Caki2 (cell line): ENCODE measurements at regions not wholly inside any gene's neighbourhood (a gene's known extent, or its start where the extent isn't known, plus 50 kb on each side); places are given as distances from the start of the nearest gene placed in this dataset.
"Not testable (repeated sequence)": the region's sequence is repeated elsewhere in the genome, so short reads cannot be mapped to it uniquely, and the experiment has no call there.

ENCODE experiments used
- DNase-seq: peaks from one replicate; pipeline ENCODE4 v3.0.0-alpha.2; 2015; ENCODE audit warnings: low read depth
- in situ Hi-C: cut with HindIII; loops from 2 replicates; pipeline ENCODE4 v1.10.0; 2016; ENCODE audit warnings: low sequenced_read_pairs, low pct_unique_long_range_greater_than_20kb, mixed read lengths

DNA sequence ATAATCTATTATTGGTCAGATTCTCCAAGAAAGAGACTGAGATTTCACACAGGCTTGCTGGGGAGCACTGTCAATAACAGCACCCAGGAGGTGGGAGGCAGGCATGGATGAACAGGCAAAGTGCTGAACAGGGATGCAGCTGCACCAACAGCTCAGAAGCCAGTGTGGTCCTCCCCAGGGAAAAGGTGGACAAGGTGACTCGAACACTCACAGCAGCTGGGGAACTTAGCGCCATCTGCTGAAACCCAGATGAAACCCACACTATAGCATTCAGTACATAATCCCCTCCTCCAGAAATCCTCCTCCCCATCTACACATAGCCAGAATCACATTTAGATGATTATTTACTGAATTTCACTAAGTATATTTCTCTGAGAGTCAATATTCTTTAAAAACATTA lies 255.2 kb upstream of the WSB1 start:
- no peak for DNase-seq
- in situ Hi-C loops: no loop called here

DNA sequence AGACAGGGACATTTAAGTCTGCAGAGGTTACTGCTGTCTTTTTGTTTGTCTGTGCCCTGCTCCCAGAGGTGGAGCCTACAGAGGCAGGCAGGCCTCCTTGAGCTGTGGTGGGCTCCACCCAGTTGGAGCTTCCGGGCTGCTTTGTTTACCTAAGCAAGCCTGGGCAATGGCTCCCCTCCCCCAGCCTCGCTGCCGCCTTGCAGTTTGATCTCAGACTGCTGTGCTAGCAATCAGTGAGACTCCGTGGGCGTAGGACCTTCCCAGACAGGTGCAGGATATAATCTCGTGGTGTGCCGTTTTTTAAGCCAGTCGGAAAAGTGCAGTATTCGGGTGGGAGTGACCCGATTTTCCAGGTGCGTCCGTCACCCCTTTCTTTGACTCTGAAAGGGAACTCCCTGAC lies 248.9 kb upstream of the WSB1 start:
- DNase-seq, in situ Hi-C loops: not testable (repeated sequence)

DNA sequence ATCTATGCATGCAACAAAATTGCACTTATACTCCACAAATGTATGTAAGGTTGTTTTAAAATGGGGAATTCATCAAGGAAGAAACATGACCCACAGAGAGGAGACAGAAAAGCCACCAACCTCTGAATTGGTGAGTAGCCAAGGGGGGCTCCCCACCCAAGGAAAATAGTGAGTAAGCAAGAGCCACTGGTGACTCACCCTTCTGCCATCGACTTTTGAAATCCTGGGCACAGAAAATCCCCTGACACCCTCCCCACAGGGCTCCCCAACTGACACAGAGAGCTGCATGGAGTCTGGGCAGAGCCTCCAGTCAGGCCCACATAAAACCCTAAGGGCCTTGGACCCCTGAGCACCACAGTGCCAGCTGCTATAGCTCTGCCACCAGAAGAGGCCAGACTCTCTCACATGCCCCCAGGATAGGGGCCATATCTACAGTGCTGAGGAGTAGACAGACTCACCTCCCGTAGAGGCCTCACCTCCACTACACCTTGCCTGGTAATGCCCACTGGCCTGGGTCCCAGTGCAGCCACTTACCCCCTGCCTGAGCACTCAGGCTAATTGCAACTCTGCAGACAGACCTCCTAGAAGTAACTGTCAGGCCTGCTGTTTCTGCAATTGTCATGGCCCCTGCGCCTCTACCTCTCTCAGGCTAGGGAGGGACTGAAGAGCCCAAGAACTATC lies 244.7 kb upstream of the WSB1 start:
- DNase-seq: peak; percentile 19
- in situ Hi-C loops: no loop called here

DNA sequence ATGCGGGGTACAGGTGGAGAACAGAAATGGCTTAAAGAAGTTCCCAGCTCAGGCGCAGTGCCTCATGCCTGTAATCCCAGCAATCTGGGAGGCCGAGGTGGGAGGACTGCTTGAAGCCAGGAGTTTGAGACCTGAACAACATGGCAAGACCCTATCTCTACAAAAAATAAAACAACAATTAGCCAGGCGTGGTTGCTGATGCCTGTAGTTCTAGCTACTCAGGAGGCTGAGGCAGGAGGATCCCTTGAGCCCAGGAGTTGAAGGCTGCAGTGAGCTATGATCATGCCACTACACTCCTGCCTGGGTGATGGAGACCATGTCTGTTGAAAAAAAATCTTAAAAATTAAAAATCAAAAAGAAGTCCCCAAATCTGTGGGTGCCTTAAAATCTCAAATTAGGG lies 228.3 kb upstream of the WSB1 start:
- no peak for DNase-seq

DNA sequence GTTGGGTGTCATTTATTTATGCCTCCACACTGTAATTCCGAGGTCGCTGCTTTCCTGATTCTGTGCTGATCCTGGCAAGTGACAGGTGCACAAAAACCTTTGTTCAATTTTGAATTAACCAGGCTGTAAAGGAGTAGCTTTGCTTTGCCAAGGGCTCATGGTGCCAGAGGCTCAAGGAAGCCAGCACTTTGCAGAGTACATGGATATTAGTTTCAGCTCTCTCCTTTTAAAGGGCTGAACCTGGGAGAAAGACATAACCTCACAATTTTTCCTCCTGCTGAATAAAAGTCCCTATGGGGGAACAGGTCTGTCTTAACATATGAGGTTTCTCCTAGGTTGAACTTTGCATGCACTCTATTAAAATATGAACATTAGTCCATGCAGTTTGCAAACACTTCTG lies 227.6 kb upstream of the WSB1 start:
- in situ Hi-C loops: no loop called here
- no peak for DNase-seq

More for the DNA sequence above, 228.3 kb upstream of the WSB1 start:
- in situ Hi-C loops: no loop called here

DNA sequence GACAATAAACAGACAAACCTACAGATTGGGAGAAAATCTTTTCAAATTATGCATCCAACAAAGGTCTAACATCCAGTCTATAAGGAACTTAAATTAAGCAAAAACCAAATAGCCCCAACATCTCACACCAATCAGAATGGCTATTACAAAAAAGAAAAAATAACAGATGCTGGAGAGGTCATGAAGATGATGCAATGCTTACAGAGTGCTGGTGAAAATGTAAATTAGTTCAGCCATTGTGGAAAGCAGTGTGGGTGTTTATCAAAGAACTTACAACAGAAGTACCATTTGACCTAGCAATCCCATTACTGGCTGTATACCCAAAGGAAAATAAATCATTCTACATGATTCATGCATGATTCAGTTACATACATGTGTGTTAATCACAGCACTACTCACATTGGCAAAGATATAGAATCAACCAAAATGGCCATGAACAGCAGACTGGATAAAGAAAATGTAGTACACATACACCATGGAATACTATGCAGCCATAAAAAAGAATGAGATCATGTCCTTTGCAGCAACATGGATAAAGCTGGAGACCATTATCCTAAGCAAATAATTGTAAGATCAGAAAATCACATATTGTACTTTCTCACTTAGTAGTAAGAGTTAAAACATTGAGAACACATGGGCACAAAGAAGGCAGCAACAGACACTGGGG lies 223.9 kb upstream of the WSB1 start:
- in situ Hi-C loops: no loop called here

DNA sequence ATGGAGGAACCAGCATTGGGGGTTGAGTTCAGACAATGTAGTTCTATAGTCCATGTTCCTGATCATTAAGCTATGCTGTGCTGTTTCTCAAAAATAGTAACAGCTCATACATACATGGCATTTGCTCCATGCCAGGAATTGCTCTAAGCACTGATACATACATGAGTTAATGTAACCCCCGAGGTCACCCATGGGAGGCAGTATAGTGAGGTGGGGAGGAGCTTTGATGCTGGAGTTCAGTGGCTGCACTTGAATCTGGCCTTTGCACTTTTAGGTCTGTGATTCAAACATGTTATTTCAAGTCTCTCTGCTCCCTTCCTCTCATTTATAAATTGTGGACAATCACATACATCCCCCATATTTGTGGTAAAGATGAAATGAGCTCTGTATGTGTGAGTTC lies 223.1 kb upstream of the WSB1 start:
- in situ Hi-C loops: no loop called here
- no peak for DNase-seq

More for the DNA sequence above, 223.9 kb upstream of the WSB1 start:
- DNase-seq: no peak

DNA sequence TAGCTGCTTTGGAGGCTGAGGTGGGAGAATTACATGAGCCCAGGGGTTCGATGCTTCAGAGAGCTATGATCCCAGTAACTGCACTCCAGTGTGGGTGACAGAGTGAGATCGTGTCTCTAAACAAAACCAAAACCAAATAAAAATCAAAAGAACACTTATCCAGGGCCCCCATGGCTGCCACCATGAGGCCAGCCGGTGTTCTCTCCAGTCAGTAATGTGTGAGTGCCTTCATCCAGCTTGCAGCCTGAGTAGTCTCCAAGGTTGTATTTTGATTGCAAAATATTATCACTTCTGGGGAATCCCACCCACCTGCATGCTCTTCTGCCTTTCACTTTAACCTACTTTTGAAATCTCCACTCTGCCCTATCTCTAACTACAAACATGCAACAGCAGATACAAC lies 221.0 kb upstream of the WSB1 start:
- in situ Hi-C loops: no loop called here
- DNase-seq: no peak

DNA sequence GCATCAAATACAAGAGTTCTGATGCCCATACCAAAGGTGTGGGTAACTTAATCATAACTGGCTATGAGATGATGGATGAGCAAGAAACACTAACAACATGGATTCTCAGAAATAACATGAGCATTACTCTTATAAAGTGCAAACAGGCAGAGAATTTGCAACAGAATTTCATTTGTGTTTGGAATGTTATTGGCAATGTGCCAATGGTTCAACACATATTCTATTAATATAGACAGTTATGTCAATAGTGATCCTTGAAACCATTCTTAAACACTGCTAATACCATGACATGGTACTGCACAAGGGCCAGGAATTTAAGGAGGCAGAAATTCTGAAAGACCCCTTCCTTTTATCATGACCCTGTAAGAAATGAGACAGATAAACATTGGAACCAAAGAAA lies 217.1 kb upstream of the WSB1 start:
- in situ Hi-C loops: no loop called here

DNA sequence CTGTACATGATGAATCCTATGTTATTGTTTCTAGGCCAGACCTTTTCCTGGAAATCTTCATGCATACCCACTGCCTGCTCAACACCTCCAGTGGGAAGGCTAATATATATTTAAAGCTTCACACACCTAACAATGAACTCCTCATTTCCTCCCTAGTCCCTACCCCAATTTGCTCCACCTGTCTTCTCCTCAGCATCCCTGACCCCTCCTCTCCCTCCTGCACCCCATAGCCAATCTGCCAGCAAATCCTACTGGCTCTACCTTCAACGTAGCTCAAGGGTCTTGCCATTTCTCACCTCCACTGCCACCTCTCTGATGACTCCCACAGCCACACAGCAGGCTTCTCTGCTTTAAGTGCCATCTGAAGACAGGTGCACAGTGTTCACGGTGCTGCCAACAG lies 215.6 kb upstream of the WSB1 start:
- DNase-seq: no peak
- in situ Hi-C loops: no loop called here

More for the DNA sequence above, 217.1 kb upstream of the WSB1 start:
- no peak for DNase-seq

DNA sequence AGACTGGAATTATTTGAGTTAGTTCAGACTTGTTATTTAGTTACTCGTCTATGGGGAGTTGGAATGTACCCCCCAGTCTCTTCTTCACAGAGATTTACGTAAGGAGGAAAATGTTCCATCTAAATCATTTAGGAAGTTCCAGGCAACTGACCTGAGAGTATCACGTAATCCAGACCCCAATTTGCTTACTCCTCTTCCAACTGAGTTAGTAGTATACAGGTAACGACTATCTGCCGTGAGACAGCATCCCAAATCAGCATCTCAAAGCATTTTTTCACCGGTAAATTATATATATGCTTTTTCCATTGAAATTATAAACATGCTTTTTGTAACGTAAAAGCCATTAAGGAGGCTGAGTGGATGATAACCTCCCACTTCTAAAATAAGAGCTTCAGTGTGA lies 214.3 kb upstream of the WSB1 start:
- DNase-seq: no peak
- in situ Hi-C loops: no loop called here

DNA sequence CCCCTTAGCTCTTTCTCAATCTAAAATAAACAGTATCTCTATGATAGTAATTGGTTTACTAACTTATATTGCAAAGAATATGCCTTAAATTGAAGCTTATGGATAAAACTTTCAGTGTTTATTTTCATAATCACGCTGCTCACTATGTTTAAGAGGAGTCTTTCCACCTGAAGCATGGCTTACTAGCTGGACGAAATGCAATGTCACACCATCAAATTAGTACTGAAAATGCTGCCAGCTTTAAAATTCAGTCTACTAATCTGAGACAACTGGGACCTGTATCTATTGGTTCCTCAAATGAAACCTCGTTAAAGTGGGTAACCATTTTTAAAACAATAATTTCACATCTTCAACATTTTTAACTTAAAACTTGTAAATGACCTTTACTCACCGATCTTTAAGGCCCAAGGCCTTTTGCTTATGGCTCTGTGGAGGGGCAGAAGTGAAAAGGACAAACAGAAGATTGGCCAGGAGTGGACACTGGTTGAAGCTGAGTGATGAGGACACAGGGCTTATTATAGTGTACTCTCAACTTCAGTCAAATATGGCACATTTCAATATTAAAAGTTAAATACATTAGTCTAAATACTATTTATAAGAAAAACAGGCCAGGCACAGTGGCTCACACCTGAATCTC lies 212.8 kb upstream of the WSB1 start:
- in situ Hi-C loops: no loop called here
- DNase-seq: no peak

DNA sequence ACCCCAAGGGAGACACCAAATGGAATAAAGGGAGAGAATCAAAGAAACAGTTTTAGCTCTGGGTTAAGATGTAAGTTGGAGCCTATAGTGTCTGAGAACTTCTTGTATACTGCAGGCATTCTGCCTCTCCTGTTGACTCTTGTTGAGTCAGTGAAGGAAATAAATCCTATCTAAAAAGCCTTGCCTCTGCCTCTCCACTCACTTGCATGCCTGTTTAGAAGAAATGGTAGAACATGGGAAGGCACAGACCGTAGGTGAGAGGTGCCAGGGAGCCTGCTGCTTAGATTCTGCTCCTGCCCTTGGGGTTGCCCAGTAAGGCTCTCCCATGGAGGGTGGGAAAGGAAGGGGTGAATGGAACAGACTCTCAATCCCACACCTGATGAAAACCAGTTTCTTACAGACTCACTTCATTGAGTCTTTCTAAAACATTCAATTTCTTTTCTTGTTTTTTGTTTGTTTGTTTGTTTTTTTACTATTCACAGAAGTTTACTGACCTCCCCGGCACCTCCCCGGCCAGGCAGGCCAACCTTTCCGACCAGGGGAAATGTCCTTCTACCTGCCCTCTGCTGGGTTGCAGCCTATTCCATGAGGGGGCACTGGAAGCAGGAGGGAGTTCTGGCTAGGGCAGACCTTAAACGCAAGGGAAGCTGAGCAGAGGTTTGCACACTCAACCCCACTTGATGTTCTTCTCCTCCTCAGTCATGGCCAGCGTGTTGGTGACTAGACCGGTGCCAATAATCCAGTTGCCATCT lies 211.7 kb upstream of the WSB1 start:
- in situ Hi-C loops: no loop called here
- DNase-seq: no peak

DNA sequence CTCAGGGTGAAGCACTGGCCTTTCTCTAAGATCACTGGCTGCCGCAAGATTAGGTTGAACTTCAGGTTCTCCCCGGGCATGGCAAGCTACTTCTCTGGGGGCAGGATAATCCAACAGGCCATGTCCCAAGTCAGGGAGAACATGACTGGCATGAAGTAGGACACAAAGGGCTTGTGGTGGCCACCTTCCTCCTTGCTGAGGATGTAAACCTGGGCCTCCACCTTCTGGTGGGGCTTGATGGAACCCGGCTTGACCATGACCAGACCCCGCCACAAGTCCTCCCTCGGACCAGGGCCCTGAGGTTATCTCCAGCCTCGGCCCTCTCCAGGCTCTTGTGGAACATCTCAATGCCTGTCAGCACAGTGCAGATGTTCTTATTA lies 211.1 kb upstream of the WSB1 start:
- DNase-seq: no peak
- in situ Hi-C loops: no loop called here

DNA sequence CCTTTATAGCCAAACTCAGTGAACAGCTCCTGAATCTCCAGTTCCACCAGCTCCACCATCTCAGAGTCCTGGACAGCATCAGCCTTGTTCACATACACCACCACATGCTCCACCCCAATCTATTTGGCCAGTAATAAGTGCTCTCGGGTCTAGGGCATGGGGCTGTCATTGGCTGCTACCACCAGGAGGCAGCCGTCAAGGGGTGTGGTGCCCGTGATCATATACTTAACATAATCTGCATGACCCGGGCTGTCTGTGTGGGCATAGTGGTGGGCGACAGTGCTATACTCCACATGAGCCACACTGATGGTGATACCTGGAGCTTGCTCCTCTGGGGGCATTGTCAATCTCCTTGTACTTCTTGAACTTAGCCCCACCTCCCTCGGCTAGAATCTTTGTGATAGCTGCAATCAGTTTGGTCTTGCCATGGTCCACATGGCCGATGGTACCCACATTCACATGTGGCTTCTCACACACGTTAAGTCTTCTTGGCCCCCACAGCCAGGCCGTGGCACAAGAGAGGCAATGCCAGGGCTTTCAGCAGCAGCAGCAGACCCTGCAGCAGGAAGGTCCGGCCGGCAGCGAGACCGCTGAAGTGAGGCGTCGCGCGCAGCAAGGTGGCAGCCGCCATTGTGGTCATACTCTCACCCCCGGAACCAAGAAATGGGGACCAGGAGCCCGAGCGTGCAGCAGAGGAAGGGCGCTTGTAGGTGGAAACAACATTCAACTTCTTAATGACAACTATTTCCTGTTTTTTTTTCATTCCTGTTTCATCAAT lies 210.3 kb upstream of the WSB1 start:
- in situ Hi-C loops: no loop called here

DNA sequence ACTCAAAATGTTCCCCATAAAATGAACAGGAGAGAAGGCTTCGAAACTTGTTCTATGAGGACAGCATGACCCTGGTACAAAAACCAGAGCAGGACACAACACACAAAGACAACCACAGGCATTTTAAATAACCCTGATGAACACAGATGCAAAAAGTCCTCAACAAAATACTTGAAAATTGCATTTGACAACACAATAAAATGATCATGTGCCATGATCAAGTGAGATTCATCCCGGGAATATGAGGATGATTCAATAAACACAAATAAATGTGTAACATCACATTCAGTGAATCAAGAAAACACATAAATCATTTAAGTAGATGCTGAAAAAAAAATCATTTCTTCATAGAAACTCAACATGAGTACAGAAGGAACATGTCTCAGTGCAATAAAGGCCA lies 208.4 kb upstream of the WSB1 start:
- in situ Hi-C loops: no loop called here
- no peak for DNase-seq

More for the DNA sequence above, 210.3 kb upstream of the WSB1 start:
- DNase-seq: no peak

DNA sequence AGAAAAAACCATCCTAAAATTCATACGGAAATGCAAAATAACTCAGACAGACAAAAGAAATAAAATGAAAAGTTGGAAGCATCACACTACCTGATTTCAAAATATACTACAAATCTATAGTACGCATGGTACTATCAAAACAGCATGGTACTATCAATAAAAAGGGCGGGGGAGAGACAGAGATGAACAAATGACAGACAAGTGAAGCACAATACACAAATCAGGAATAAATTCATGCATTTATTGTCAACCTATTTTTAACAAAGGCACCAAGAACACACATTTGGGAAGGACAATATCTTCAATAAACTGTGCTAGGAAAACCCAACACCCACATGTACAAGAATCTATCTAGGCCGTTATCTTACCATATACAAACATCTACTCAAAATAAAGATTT lies 207.4 kb upstream of the WSB1 start:
- in situ Hi-C loops: no loop called here
- DNase-seq: no peak

DNA sequence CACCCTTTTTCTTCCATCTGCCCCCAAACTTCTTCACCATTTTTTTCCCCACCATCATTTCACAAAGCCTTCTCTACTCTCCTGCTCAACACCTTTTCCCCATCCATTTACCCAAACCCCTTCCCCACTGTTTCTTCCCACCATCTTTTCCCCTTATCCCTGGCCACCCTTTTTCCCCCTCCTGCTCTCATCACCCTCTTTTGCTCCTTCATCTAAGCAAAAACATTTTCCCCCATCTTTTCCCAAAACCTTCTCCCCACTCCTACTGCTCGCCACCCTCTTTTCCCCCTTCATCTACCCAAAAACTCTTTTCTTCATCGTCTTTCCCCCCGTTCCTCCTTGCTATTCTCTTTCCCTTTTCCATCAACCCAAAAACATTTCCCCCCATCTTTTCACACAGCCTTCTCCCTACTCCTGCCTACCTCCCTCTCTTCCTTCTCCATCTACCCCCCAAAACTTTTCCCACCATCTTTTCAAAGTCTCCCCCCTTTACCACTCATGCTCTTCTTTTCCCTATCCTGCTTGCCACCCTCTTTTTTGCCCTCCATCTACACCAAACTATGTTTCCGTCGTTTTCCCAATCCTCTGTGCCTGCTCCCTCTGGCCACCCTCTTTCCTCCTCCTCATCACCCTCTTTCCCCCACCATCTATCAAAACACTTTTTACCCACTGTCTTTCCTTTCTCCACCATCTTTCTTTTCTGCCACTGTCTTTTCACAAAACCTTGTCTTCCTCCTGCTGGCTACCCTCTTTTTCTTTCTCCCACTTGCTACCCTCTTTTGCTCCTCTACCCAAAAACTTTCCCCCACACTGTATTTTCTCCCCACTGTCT lies 205.8 kb upstream of the WSB1 start:
- no peak for DNase-seq
- in situ Hi-C loops: no loop called here
